Hepatocyte (in vitro differentiated cells): ENCODE measurements at regions not wholly inside any gene's neighbourhood (a gene's known extent, or its start where the extent isn't known, plus 50 kb on each side); places are given as distances from the start of the nearest gene placed in this dataset.

Source experiments
- CTCF ChIP-seq: fragments of 200-600 bp; sonication (generic); IDR thresholded peaks from 2 replicates; pipeline ENCODE4 v1.5.1; 2016; ENCODE audit warnings: antibody characterized with exemption, mild to moderate bottlenecking; ENCODE audit not compliant: poor library complexity
- EZH2phosphoT487 ChIP-seq: fragments of 200-600 bp; sonication (generic); IDR thresholded peaks from one replicate; pipeline ENCODE4 v1.6.1; 2018; ENCODE audit warnings: antibody characterized with exemption, mild to moderate bottlenecking, low read depth, moderate library complexity; ENCODE audit not compliant: unreplicated experiment, severe bottlenecking

- no peak for TF ChIP-seq CTCF
- no peak for TF ChIP-seq EZH2phosphoT487
These were observed 58.1 kb upstream of the COX10 start for GRCh38 chr17:14011036-14011692.
